GM12878 (cell line): ENCODE measurements at regions not wholly inside any gene's neighbourhood (a gene's known extent, or its start where the extent isn't known, plus 50 kb on each side); places are given as distances from the start of the nearest gene placed in this dataset.
A peak's percentile ranks its signal among the peaks of the same experiment; 100 is the strongest.

Experiments
- ATAC-seq: fragments of 200-7000 bp; cut with Tn5 transposase; 3 replicates; pipeline ENCODE4 v1.9.1; 2020; ENCODE audit warnings: mild to moderate bottlenecking, moderate library complexity
- BruUV-seq: library from RNA; stranded (reverse); fragments of 400-500 nt; replicated peaks from 2 replicates; lab custom pipeline; 2021; lab: Mats Ljungman, UMichigan
- CTCF ChIA-PET: fragments of 300-600 bp; sonication (Branson Sonifier 250); formaldehyde crosslinking; extraction: SDS; loops from one replicate; lab custom pipeline; 2021; ENCODE audit warnings: inconsistent platforms; lab: Yijun Ruan, JAX
- POLR2A ChIA-PET: fragments of 350-600 bp; formaldehyde crosslinking; extraction: SDS; loops from one replicate; lab custom pipeline; 2021; ENCODE audit warnings: inconsistent platforms; lab: Charles Lee
- RAD21 ChIA-PET: fragments of 300-600 bp; sonication (Branson Sonifier 250); formaldehyde crosslinking; loops from one replicate; lab custom pipeline; 2023; ENCODE audit warnings: antibody characterized with exemption; ENCODE audit not compliant: unreplicated experiment; lab: Charles Lee
- SMC1A ChIA-PET: fragments of 300-600 bp; sonication (Branson Sonifier 250); formaldehyde crosslinking; loops from one replicate; lab custom pipeline; 2023; ENCODE audit not compliant: unreplicated experiment, uncharacterized antibody; lab: Charles Lee
- DNase-seq: peaks from one replicate; pipeline ENCODE4 v3.0.0-alpha.2; 2011; ENCODE audit warnings: low read depth, low spot score
- FAIRE-seq: peaks from 3 replicates; lab custom pipeline; 2011; peaks lifted over from hg19 to GRCh38; lab: Jason Lieb, UNC
- H2AFZ ChIP-seq: 2 replicates; pipeline ENCODE4 v1.6.0; 2011; ENCODE audit warnings: low read depth, low read length, control low read depth; ENCODE audit not compliant: control insufficient read depth
- H3K27ac ChIP-seq: 2 replicates; pipeline ENCODE4 v1.5.1; 2011; ENCODE audit warnings: control low read depth; ENCODE audit not compliant: control insufficient read depth, insufficient read depth
- H3K27me3 ChIP-seq, 2 experiments: replicated peaks in 1 of 2; 2 replicates each; pipeline versions ENCODE4 v1.6.0 to v1.6.1; 2011; ENCODE audit warnings: low read length in 1 of 2; ENCODE audit not compliant: control insufficient read depth in 2 of 2, insufficient read depth in 2 of 2
- H3K36me3 ChIP-seq, 2 experiments: 2 replicates each; pipeline ENCODE4 v1.5.1; 2011; ENCODE audit warnings: low read length in 1 of 2; ENCODE audit not compliant: control insufficient read depth in 2 of 2, insufficient read depth in 2 of 2
- H3K4me1 ChIP-seq: 2 replicates; pipeline ENCODE4 v1.6.1; 2011; ENCODE audit warnings: mild to moderate bottlenecking, low read length, moderate library complexity, mixed read lengths; ENCODE audit not compliant: control insufficient read depth, insufficient read depth
- H3K4me2 ChIP-seq: 2 replicates; pipeline ENCODE4 v1.6.0; 2011; ENCODE audit warnings: control low read depth; ENCODE audit not compliant: control insufficient read depth, insufficient read depth
- H3K4me3 ChIP-seq: fragments of 200-600 bp; sonication (generic); 2 replicates; pipeline ENCODE4 v1.5.1; 2016
- H3K79me2 ChIP-seq: 2 replicates; pipeline ENCODE4 v1.6.0; 2011; ENCODE audit warnings: low read length; ENCODE audit not compliant: control insufficient read depth, insufficient read depth
- H3K9ac ChIP-seq: 2 replicates; pipeline ENCODE4 v1.8.0; 2011; ENCODE audit warnings: low read length, control low read depth, mixed read lengths; ENCODE audit not compliant: control insufficient read depth, insufficient read depth
- H3K9me3 ChIP-seq: replicated peaks from 3 replicates; pipeline ENCODE4 v1.5.1; 2011; ENCODE audit warnings: mild to moderate bottlenecking, low read length; ENCODE audit not compliant: control insufficient read depth, insufficient read depth
- H4K20me1 ChIP-seq: 2 replicates; pipeline ENCODE4 v1.6.0; 2011; ENCODE audit not compliant: control insufficient read depth, insufficient read depth
- RAD21 ChIP-seq: IDR thresholded peaks from 2 replicates; pipeline ENCODE4 v1.6.1; 2011; ENCODE audit warnings: mild to moderate bottlenecking, low read depth, low read length, moderate library complexity; ENCODE audit not compliant: insufficient read depth
- ZNF622 ChIP-seq: fragments of 450-650 bp; IDR thresholded peaks from 2 replicates; pipeline ENCODE4 v1.6.1; 2017; ENCODE audit warnings: mild to moderate bottlenecking, inconsistent platforms
- WGBS: methylation state at CpG from one replicate; pipeline ENCODE4 v1.1.6; 2016; ENCODE audit warnings: low lambda C conversion rate; ENCODE audit not compliant: insufficient replicate concordance, insufficient coverage; ENCODE audit errors: missing lambda C conversion rate; 5-methylcytosine and 5-hydroxymethylcytosine counted together
- in situ Hi-C: fragments of 300-500 bp; cut with MboI; formaldehyde crosslinking; loops from 9 replicates; pipeline ENCODE4 v1.14.3; 2018; ENCODE audit warnings: mixed read lengths
- intact Hi-C: fragments of 100-400 bp; cut with micrococcal nuclease; formaldehyde crosslinking; loops from one replicate; pipeline ENCODE4 v1.14.2; 2022; ENCODE audit not compliant: unreplicated experiment
- TF ChIP-seq, protein P1 (sequence below), 3 experiments: IDR thresholded peaks in 2 of 3; conservative IDR thresholded peaks in 1 of 3; 2 replicates each; pipeline ENCODE4 v1.5.1; 2011; ENCODE audit warnings: low read depth in 3 of 3, low read length in 3 of 3, mild to moderate bottlenecking in 3 of 3, control low read depth in 2 of 3, moderate library complexity in 2 of 3, inconsistent platforms in 1 of 3, mixed read lengths in 1 of 3; ENCODE audit not compliant: control insufficient read depth in 2 of 3, insufficient read depth in 1 of 3; ENCODE audit errors: extremely low read depth in 1 of 3

DNA sequence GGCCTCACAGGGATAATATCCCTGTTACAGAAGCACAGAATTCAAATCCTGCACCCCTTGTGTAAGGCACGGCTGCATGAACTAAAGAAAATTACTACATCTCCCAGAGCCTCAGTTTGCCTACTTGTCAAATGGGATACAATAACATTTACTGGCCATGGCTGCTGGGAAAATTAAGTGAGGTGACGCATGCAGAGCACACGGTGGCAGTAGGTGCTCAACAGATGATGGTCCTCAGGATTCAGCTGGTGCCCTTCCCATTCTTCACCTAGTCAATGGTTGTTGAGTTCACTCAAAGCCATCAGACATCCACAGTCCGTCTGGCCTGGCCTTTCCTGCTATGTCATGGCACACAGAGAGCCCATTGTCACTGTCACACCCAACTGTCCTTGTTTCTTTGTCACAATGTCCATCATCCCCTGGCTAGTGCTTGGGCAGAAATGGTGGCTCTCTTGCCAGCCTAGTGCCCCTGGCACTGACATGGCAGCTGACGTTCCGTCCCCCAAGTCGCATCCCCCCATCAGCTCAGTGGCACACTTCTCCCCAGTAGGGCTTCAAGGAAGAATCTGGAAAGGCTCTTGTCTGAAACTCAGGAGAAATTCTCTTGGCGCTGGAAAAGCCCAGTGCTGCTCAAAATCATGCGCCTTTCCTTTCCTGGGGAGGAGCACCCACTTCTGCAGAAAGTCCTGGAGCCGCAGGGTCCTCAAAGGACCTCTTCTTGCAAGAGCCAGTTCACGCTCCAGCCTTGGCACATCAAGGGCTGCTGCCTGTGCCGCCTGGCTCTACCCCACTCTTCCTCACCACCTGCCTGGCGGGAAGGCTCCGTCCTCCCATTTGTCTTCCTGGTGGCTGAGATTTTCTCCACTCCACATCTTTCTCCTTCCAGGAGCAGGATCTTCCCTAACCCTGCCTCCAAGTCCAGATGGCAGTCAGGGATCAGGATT lies 55.9 kb upstream of the SLC66A3 start:
- Histone ChIP-seq H3K4me3 (no peak overlapping the region), H3K4me2 (no peak overlapping the region), H3K9me3 (no peaks in the 10 kb centered on the region; the same call in 2 of the 3 replicates), H3K36me3 (no peaks in the 10 kb centered on the region), H3K4me1 (peaks cover 14% of the 10 kb centered on the region), H3K79me2 (no peaks in the 10 kb centered on the region), H4K20me1 (no peaks in the 10 kb centered on the region), H3K27me3 (peaks cover 0 to 4% of the 10 kb centered on the region in 2 experiments; a peak in 1 of 4 replicates), H2AFZ (no peak overlapping the region), H3K27ac (no peak overlapping the region), H3K9ac (no peak overlapping the region)
- DNase-seq = no peak
- ChIA-PET CTCF (no interaction called here), POLR2A (no interaction called here), RAD21 (no interaction called here), SMC1A (no interaction called here)
- ATAC-seq = peak; percentile 41; the same call in 1 of the 3 replicates
- FAIRE-seq = no peak
- 61% methylated on average over 14 of the region's 14 CpGs for WGBS
- intact Hi-C loops = loop anchor here (1.0 kb wide), 1 partner anchor 25 kb away; no protein-coding TSS in a partner anchor
- in situ Hi-C loops = no loop called here
- BruUV-seq = no TSS peak
- TF ChIP-seq RAD21 (0 out of 2 replicates have a peak, but pooled peaks have one; percentile 14), ZNF622 (no peak)
- TF ChIP-seq, protein P1, sequence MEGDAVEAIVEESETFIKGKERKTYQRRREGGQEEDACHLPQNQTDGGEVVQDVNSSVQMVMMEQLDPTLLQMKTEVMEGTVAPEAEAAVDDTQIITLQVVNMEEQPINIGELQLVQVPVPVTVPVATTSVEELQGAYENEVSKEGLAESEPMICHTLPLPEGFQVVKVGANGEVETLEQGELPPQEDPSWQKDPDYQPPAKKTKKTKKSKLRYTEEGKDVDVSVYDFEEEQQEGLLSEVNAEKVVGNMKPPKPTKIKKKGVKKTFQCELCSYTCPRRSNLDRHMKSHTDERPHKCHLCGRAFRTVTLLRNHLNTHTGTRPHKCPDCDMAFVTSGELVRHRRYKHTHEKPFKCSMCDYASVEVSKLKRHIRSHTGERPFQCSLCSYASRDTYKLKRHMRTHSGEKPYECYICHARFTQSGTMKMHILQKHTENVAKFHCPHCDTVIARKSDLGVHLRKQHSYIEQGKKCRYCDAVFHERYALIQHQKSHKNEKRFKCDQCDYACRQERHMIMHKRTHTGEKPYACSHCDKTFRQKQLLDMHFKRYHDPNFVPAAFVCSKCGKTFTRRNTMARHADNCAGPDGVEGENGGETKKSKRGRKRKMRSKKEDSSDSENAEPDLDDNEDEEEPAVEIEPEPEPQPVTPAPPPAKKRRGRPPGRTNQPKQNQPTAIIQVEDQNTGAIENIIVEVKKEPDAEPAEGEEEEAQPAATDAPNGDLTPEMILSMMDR (IDR thresholded peaks at IDR 0.05 in 2 of 3, conservative IDR thresholded peaks at IDR 0.05 in 1 of 3; ENCODE audit: control insufficient read depth in 2 of 3, extremely low read depth in 1 of 3, insufficient read depth in 1 of 3, low read depth in 3 of 3, low read length in 3 of 3) = peak; percentile 20 to 24 (median 22); a peak in 2 of 6 replicates
